Upper lobe of right lung (tissue), 1 donor: ENCODE measurements at regions not wholly inside any gene's neighbourhood (a gene's known extent, or its start where the extent isn't known, plus 50 kb on each side); places are given as distances from the start of the nearest gene placed in this dataset.

Experiments used
- ATAC-seq: fragments of 200-7000 bp; cut with Tn5 transposase; one replicate; pipeline ENCODE4 v1.9.1; 2020; ENCODE audit warnings: mild to moderate bottlenecking, moderate library complexity
- DNase-seq: peaks from one replicate; pipeline ENCODE4 v3.0.0-alpha.2; 2020
- H3K27ac ChIP-seq: fragments of 200-600 bp; one replicate; pipeline ENCODE4 v1.8.0; 2022
- H3K27me3 ChIP-seq: fragments of 200-600 bp; one replicate; pipeline ENCODE4 v1.8.0; 2022; ENCODE audit warnings: mild to moderate bottlenecking
- H3K36me3 ChIP-seq: fragments of 200-600 bp; one replicate; pipeline ENCODE4 v1.8.0; 2022
- H3K4me1 ChIP-seq: fragments of 200-600 bp; one replicate; pipeline ENCODE4 v1.8.0; 2022
- H3K4me3 ChIP-seq: fragments of 200-600 bp; one replicate; pipeline ENCODE4 v1.8.0; 2022; ENCODE audit warnings: mild to moderate bottlenecking
- H3K9me3 ChIP-seq: fragments of 200-600 bp; one replicate; pipeline ENCODE4 v1.8.0; 2022
- CTCF ChIP-seq: fragments of 200-600 bp; IDR thresholded peaks from one replicate; pipeline ENCODE4 v1.8.0; 2022; ENCODE audit warnings: antibody characterized with exemption
- intact Hi-C: fragments of 100-400 bp; cut with DNase I; formaldehyde crosslinking; loops from one replicate; pipeline ENCODE4 v1.11.0; 2022
- donor health status: DM: no; HTN: yes; CAD: no; lungs with severe emphysema.

GRCh38 chr3:22216601-22217000 is 465.6 kb upstream of the ZNF385D start:
- no peak overlapping the region for H3K4me3 ChIP-seq
- ATAC-seq: no peak
- no peaks in the 10 kb centered on the region for H3K27me3 ChIP-seq
- no peaks in the 10 kb centered on the region for H3K36me3 ChIP-seq
- no peak overlapping the region for H3K27ac ChIP-seq
- H3K9me3 ChIP-seq: no peaks in the 10 kb centered on the region
- DNase-seq: no peak
- TF ChIP-seq CTCF: no peak
- H3K4me1 ChIP-seq: no peaks in the 10 kb centered on the region
- intact Hi-C loops: no loop called here

DNA sequence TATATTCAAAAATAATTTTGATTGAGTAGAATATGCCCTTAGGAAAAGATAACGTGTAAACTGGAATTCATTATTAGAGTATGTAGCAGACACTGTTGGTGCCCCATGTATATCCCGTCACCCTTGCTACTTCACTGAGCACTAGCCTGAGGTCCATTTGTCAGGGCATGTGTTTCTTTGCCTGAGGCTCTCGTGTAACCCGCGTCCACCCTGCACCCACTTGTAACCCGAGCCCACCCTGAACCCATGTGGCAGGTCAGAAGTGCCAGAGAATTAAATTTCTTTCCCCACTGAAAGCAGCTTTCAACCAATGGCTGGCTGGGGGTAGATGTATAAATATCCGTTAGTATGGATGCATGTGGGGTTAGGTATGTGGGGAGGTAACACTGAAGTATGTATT is 474.2 kb upstream of the ZNF385D start:
- Histone ChIP-seq H3K9me3 (no peaks in the 10 kb centered on the region), H3K36me3 (no peaks in the 10 kb centered on the region), H3K4me3 (no peak overlapping the region), H3K27me3 (no peaks in the 10 kb centered on the region), H3K27ac (no peak overlapping the region), H3K4me1 (no peaks in the 10 kb centered on the region)
- DNase-seq (no peak), ATAC-seq (no peak)
- no peak for TF ChIP-seq CTCF
- intact Hi-C loops: no loop called here

DNA sequence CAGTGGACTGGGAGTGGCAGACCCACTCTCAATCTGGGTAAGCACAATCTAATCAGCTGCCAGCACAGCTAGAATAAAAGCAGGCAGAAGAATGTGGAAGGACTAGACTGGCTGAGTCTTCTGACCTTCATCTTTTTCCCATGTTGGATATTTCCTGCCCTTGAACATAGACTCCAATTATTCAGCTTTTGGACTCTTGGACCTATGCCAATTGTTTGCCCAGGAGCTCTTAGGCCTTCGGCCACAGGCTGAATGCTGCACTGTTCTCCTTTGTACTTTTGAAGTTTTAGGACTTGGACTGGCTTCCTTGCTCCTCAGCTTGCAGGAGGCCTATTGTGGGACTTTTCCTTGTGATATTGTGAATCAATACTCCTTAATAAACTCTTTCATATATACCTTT is 477.7 kb upstream of the ZNF385D start:
- H3K9me3 ChIP-seq: no peaks in the 10 kb centered on the region
- intact Hi-C loops: no loop called here
- no peak overlapping the region for H3K27ac ChIP-seq
- H3K36me3 ChIP-seq: no peaks in the 10 kb centered on the region
- ATAC-seq (no peak), DNase-seq (no peak)
- H3K4me1 ChIP-seq: no peaks in the 10 kb centered on the region
- no peaks in the 10 kb centered on the region for H3K27me3 ChIP-seq
- TF ChIP-seq CTCF: no peak
- H3K4me3 ChIP-seq: no peak overlapping the region

GRCh38 chr3:22231061-22231460 is 480.1 kb upstream of the ZNF385D start:
- ATAC-seq: no peak
- DNase-seq: no peak
- no peak overlapping the region for H3K4me3 ChIP-seq
- no peaks in the 10 kb centered on the region for H3K4me1 ChIP-seq
- intact Hi-C loops: no loop called here
- H3K27me3 ChIP-seq: no peaks in the 10 kb centered on the region
- H3K27ac ChIP-seq: no peak overlapping the region
- TF ChIP-seq CTCF: no peak
- H3K36me3 ChIP-seq: no peaks in the 10 kb centered on the region
- H3K9me3 ChIP-seq: no peaks in the 10 kb centered on the region

- Histone ChIP-seq H3K27ac (no peak overlapping the region), H3K9me3 (no peaks in the 10 kb centered on the region), H3K27me3 (no peaks in the 10 kb centered on the region), H3K4me3 (no peak overlapping the region), H3K36me3 (no peaks in the 10 kb centered on the region), H3K4me1 (no peaks in the 10 kb centered on the region)
- intact Hi-C loops: no loop called here
- DNase-seq (no peak), ATAC-seq (no peak)
- no peak for TF ChIP-seq CTCF
Measured at GRCh38 chr3:22236490-22237270, 485.7 kb upstream of the ZNF385D start.

GRCh38 chr3:22239011-22239410 is 488.0 kb upstream of the ZNF385D start:
- DNase-seq (no peak), ATAC-seq (no peak)
- Histone ChIP-seq H3K27me3 (no peaks in the 10 kb centered on the region), H3K4me3 (no peak overlapping the region), H3K36me3 (no peaks in the 10 kb centered on the region), H3K9me3 (no peaks in the 10 kb centered on the region), H3K4me1 (no peaks in the 10 kb centered on the region), H3K27ac (no peak overlapping the region)
- intact Hi-C loops: no loop called here
- no peak for TF ChIP-seq CTCF
